Left ventricle myocardium inferior (tissue), 1 donor: ENCODE measurements at regions not wholly inside any gene's neighbourhood (a gene's known extent, or its start where the extent isn't known, plus 50 kb on each side); places are given as distances from the start of the nearest gene placed in this dataset.
"Not testable (repeated sequence)": the region's sequence is repeated elsewhere in the genome, so short reads cannot be mapped to it uniquely, and the experiment has no call there.

Experiments
- DNase-seq: peaks from one replicate; pipeline ENCODE4 v3.0.0-alpha.2; 2020
- H3K27ac ChIP-seq: fragments of 200-600 bp; replicated peaks from 2 replicates; pipeline ENCODE4 v1.8.0; 2021
- H3K27me3 ChIP-seq: fragments of 200-600 bp; 2 replicates; pipeline ENCODE4 v1.8.0; 2021; ENCODE audit warnings: low read depth
- H3K36me3 ChIP-seq: fragments of 200-600 bp; 2 replicates; pipeline ENCODE4 v1.8.0; 2021
- H3K4me1 ChIP-seq: fragments of 200-600 bp; 2 replicates; pipeline ENCODE4 v1.8.0; 2021
- H3K4me3 ChIP-seq: fragments of 200-600 bp; 2 replicates; pipeline ENCODE4 v1.8.0; 2021; ENCODE audit warnings: mild to moderate bottlenecking, moderate library complexity
- H3K9me3 ChIP-seq: fragments of 200-600 bp; replicated peaks from 2 replicates; pipeline ENCODE4 v1.8.0; 2021
- intact Hi-C: fragments of 100-400 bp; cut with micrococcal nuclease; formaldehyde crosslinking; loops from one replicate; pipeline ENCODE4 v1.11.0; 2022
- TF ChIP-seq, protein P1 (sequence below): fragments of 200-600 bp; IDR thresholded peaks from 2 replicates; pipeline ENCODE4 v1.8.0; 2021; ENCODE audit warnings: antibody characterized with exemption, mild to moderate bottlenecking, borderline replicate concordance
- donor health status: DM: no; HTN: yes; CAD: no; lungs with severe emphysema.

- not testable (repeated sequence) for H3K4me1 ChIP-seq
Observed at GRCh38 chr10:95137990-95138625, 55.9 kb upstream of the ACSM6 start.

DNA sequence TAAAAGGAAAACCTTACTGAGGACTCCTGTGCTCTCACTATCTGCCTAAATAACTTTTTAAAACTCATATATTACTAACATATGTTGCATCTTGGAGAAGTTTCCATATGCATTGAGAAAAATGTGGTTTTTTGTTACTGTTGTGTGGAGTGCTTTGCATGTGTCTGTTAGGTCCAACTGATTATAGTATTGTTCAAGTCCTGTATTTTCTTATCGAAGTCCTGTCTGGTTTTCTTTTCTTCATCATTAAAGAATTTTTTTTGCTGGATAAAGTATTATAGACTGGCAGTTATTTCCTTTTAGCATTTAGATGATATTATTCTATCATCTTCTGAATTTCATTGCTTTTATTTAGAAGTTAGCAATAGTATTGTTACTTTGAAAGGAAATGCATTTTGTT lies 59.5 kb upstream of the ACSM6 start:
- TF ChIP-seq, protein P1, sequence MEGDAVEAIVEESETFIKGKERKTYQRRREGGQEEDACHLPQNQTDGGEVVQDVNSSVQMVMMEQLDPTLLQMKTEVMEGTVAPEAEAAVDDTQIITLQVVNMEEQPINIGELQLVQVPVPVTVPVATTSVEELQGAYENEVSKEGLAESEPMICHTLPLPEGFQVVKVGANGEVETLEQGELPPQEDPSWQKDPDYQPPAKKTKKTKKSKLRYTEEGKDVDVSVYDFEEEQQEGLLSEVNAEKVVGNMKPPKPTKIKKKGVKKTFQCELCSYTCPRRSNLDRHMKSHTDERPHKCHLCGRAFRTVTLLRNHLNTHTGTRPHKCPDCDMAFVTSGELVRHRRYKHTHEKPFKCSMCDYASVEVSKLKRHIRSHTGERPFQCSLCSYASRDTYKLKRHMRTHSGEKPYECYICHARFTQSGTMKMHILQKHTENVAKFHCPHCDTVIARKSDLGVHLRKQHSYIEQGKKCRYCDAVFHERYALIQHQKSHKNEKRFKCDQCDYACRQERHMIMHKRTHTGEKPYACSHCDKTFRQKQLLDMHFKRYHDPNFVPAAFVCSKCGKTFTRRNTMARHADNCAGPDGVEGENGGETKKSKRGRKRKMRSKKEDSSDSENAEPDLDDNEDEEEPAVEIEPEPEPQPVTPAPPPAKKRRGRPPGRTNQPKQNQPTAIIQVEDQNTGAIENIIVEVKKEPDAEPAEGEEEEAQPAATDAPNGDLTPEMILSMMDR, result no peak
- Histone ChIP-seq H3K27ac (no peak overlapping the region), H3K36me3 (no peaks in the 10 kb centered on the region), H3K4me1 (no peaks in the 10 kb centered on the region), H3K4me3 (no peak overlapping the region), H3K27me3 (no peaks in the 10 kb centered on the region), H3K9me3 (peaks cover 3% of the 10 kb centered on the region)
- DNase-seq, result no peak
- intact Hi-C loops, result no loop called here

More at GRCh38 chr10:95137990-95138625, 55.9 kb upstream of the ACSM6 start:
- H3K27ac ChIP-seq, H3K36me3 ChIP-seq, intact Hi-C loops, H3K9me3 ChIP-seq, DNase-seq, H3K4me3 ChIP-seq, H3K27me3 ChIP-seq: not testable (repeated sequence)

GRCh38 chr10:95133997-95134396 lies 60.0 kb upstream of the ACSM6 start:
- Histone ChIP-seq H3K4me1 (no peaks in the 10 kb centered on the region), H3K27ac (no peak overlapping the region), H3K4me3 (no peak overlapping the region), H3K27me3 (no peaks in the 10 kb centered on the region), H3K9me3 (peaks cover 3% of the 10 kb centered on the region), H3K36me3 (no peaks in the 10 kb centered on the region)
- intact Hi-C loops, result no loop called here
- TF ChIP-seq, protein P1, result no peak
- DNase-seq, result no peak

DNA sequence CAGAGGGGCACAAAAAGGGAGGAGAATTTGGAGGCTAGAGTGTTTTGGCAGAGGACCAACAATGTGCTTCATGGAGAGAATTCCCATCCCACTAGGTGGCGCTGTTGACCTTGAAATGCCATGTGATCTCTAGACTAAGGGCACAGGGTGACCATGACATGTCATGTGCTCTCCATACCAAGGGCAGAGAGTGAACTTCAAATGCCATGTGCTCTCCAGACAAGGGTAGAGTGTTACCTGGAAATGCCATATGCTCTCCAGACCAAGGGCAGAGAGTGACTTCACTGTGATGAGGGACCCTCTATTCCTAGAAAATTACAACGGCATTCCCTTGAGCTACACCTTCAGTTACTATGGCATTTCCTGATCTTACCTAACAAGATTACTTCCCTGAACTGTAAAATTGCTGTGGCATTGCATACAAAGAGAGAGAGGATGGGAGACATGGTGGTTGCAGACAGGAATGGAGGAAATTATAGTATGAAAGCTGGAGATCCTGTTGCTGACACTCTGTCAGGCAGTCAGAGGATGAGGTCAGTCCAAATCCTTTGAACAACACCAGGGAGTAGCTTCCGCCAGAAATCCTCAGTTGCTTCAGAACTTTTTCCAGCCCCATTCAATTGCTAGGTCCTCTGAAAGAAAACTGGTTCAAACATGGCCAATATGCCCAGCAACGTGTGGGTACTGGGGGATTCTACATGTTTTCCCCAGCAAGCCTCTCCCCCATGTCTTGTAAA lies 60.9 kb upstream of the ACSM6 start:
- Histone ChIP-seq H3K4me1 (no peaks in the 10 kb centered on the region), H3K4me3 (no peak overlapping the region), H3K36me3 (no peaks in the 10 kb centered on the region), H3K27ac (no peak overlapping the region), H3K9me3 (peaks cover 3% of the 10 kb centered on the region), H3K27me3 (no peaks in the 10 kb centered on the region)
- intact Hi-C loops, result no loop called here
- DNase-seq, result peak; percentile 28
- TF ChIP-seq, protein P1, result peak; percentile 63

DNA sequence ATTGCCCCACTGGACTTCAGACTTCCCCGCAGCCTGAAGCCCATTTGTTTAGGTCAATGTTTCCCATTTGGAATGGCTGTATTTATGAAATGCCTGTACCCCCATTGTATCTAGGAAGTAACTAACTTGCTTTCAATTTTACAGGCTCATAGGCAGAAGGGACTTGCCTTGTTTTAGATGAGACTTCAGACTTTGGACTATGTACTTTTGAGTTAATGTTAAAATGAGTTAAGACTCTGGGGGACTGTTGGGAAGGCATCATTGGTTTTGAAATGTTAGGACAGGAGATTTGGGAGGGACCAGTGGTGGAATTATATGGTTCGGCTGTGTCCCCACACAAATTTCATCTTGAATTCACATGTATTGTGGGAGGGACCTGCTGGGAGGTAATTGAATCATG lies 61.1 kb upstream of the CYP2C8 start:
- intact Hi-C loops, H3K36me3 ChIP-seq, H3K27me3 ChIP-seq, DNase-seq, H3K9me3 ChIP-seq, H3K27ac ChIP-seq, H3K4me1 ChIP-seq, H3K4me3 ChIP-seq: not testable (repeated sequence)

DNA sequence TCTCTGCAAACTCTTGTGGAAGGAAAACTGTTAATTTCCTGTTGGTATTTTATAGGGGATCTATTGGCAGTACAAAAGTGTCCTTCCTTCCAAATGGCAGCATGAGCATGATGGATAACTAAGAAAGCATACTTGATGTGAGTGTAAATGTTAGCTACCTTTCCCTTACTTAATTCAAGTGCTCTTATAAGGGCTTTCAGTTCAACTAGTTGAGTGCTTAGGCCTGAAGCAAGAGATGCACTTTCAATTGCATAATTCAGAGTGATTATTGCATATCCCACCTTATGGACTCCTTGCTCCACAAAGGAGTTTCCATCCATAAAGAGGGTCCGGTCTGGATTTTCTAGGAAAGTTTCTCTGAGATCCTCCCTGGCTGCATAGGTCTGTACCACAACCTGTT lies 56.3 kb upstream of the CYP2C8 start:
- TF ChIP-seq, protein P1, result no peak
- intact Hi-C loops, result no loop called here

More for the DNA sequence above, 56.3 kb upstream of the CYP2C8 start:
- no peaks in the 10 kb centered on the region for H3K36me3 ChIP-seq
- no peaks in the 10 kb centered on the region for H3K4me1 ChIP-seq
- H3K9me3 ChIP-seq, result peaks cover 5% of the 10 kb centered on the region
- no peak overlapping the region for H3K4me3 ChIP-seq
- DNase-seq, result no peak
- no peak overlapping the region for H3K27ac ChIP-seq
- H3K27me3 ChIP-seq, result peaks cover 3% of the 10 kb centered on the region
